Fibroblast of villous mesenchyme (primary cell): ENCODE measurements at regions not wholly inside any gene's neighbourhood (a gene's known extent, or its start where the extent isn't known, plus 50 kb on each side); places are given as distances from the start of the nearest gene placed in this dataset.

ENCODE experiments used
- DNase-seq: peaks from one replicate; pipeline ENCODE4 v3.0.0-alpha.2; 2010; ENCODE audit warnings: low read depth
- H3K4me3 ChIP-seq: 2 replicates; pipeline ENCODE4 v1.5.1; 2011; ENCODE audit warnings: low read depth, mild to moderate bottlenecking, low read length
- CTCF ChIP-seq: IDR thresholded peaks from 2 replicates; pipeline ENCODE4 v1.5.1; 2012; ENCODE audit warnings: low read depth, mild to moderate bottlenecking, low read length; ENCODE audit not compliant: insufficient read depth

- H3K4me3 ChIP-seq = no peak overlapping the region
- no peak for TF ChIP-seq CTCF
Measured at GRCh38 chr9:107548298-107549142, 59.0 kb upstream of the KLF4 start.

GRCh38 chr9:107547772-107548297 lies 58.3 kb upstream of the KLF4 start:
- H3K4me3 ChIP-seq = no peak overlapping the region
- DNase-seq = peak; percentile 17
- TF ChIP-seq CTCF = no peak

More at GRCh38 chr9:107548298-107549142, 59.0 kb upstream of the KLF4 start:
- peak; percentile 95 for DNase-seq

- DNase-seq = no peak
- TF ChIP-seq CTCF = no peak
- no peak overlapping the region for H3K4me3 ChIP-seq
Measured at GRCh38 chr9:107547303-107547702, 57.7 kb upstream of the KLF4 start.

GRCh38 chr9:107546859-107547258 lies 57.3 kb upstream of the KLF4 start:
- TF ChIP-seq CTCF = no peak
- H3K4me3 ChIP-seq = no peak overlapping the region
- no peak for DNase-seq

- DNase-seq = peak; percentile 25
- TF ChIP-seq CTCF = no peak
- H3K4me3 ChIP-seq = no peak overlapping the region
Measured at GRCh38 chr9:107545036-107545435, 55.5 kb upstream of the KLF4 start.

GRCh38 chr9:107542411-107543157 lies 53.0 kb upstream of the KLF4 start:
- no peak for DNase-seq
- no peak overlapping the region for H3K4me3 ChIP-seq
- TF ChIP-seq CTCF = no peak
